H1 (cell line): ENCODE measurements at regions not wholly inside any gene's neighbourhood (a gene's known extent, or its start where the extent isn't known, plus 50 kb on each side); places are given as distances from the start of the nearest gene placed in this dataset.

Experiments
- CTCF ChIA-PET: fragments of 300-600 bp; sonication (Branson Sonifier 250); formaldehyde crosslinking; loops from one replicate; lab custom pipeline; 2021; ENCODE audit not compliant: partially characterized antibody; lab: Charles Lee
- POLR2A ChIA-PET: fragments of 300-600 bp; sonication (Branson Sonifier 250); formaldehyde crosslinking; loops from one replicate; lab custom pipeline; 2021; ENCODE audit warnings: inconsistent platforms; ENCODE audit not compliant: partially characterized antibody; lab: Charles Lee
- DNase-seq, 2 experiments: peaks; one replicate each; pipeline versions ENCODE4 v3.0.0 to v3.0.0-alpha.2; 2010 to 2022; ENCODE audit warnings: low spot score in 2 of 2, low read depth in 1 of 2, mixed read lengths in 1 of 2
- FAIRE-seq: peaks from 2 replicates; lab custom pipeline; 2011; peaks lifted over from hg19 to GRCh38; lab: Jason Lieb, UNC
- H2AFZ ChIP-seq: 2 replicates; pipeline ENCODE4 v1.8.1; 2012; ENCODE audit warnings: low read length, inconsistent platforms
- H2AK5ac ChIP-seq: 2 replicates; pipeline ENCODE4 v1.6.1; 2013; ENCODE audit warnings: low read depth, low read length
- H2BK120ac ChIP-seq: replicated peaks from 2 replicates; pipeline ENCODE3; 2013; ENCODE audit warnings: low read depth, low read length, inconsistent platforms
- H2BK12ac ChIP-seq: 2 replicates; pipeline ENCODE4 v1.6.1; 2013; ENCODE audit warnings: low read depth, low read length
- H2BK15ac ChIP-seq: 2 replicates; pipeline ENCODE4 v1.6.1; 2013; ENCODE audit warnings: low read length
- H2BK20ac ChIP-seq: 2 replicates; pipeline ENCODE4 v1.6.1; 2013; ENCODE audit warnings: low read length
- H2BK5ac ChIP-seq: 2 replicates; pipeline ENCODE4 v1.6.1; 2013; ENCODE audit warnings: low read depth, low read length
- H3K14ac ChIP-seq: 2 replicates; pipeline ENCODE4 v1.6.1; 2013; ENCODE audit warnings: inconsistent platforms; ENCODE audit not compliant: insufficient read length
- H3K18ac ChIP-seq: 2 replicates; pipeline ENCODE4 v1.6.1; 2013; ENCODE audit warnings: low read length; ENCODE audit errors: extremely low read depth
- H3K23ac ChIP-seq: 2 replicates; pipeline ENCODE4 v1.6.1; 2013; ENCODE audit warnings: inconsistent platforms; ENCODE audit not compliant: insufficient read length
- H3K23me2 ChIP-seq: 2 replicates; pipeline ENCODE4 v1.6.1; 2013; ENCODE audit warnings: low read depth, low read length
- H3K27ac ChIP-seq: 2 replicates; pipeline ENCODE4 v1.6.1; 2011; ENCODE audit warnings: low read depth, low read length, inconsistent platforms
- H3K27me3 ChIP-seq, 4 experiments: replicated peaks in 1 of 4; 1 replicate in 1 of 4; 2 replicates in 3 of 4; pipeline versions ENCODE4 v1.6.1 to v1.8.1; 2011 to 2013; ENCODE audit warnings: low read length in 3 of 4, mild to moderate bottlenecking in 3 of 4, inconsistent platforms in 2 of 4, mixed read lengths in 2 of 4, moderate library complexity in 1 of 4; ENCODE audit not compliant: control insufficient read depth in 3 of 4, insufficient read depth in 3 of 4; ENCODE audit errors: extremely low read depth in 1 of 4
- H3K36me3 ChIP-seq, 4 experiments: 2 replicates each; pipeline versions ENCODE4 v1.6.1 to v1.8.1; 2011 to 2013; ENCODE audit warnings: mild to moderate bottlenecking in 4 of 4, low read length in 3 of 4, moderate library complexity in 2 of 4, control low read depth in 1 of 4, inconsistent platforms in 1 of 4; ENCODE audit not compliant: insufficient read depth in 4 of 4, control insufficient read depth in 2 of 4
- H3K4ac ChIP-seq: replicated peaks from 2 replicates; pipeline ENCODE3; 2013; ENCODE audit warnings: low read length, low read depth, mixed read lengths, inconsistent platforms; ENCODE audit not compliant: insufficient read length
- H3K4me1 ChIP-seq, 4 experiments: replicated peaks in 1 of 4; 1 replicate in 1 of 4; 2 replicates in 3 of 4; pipeline versions ENCODE4 v1.6.1 to v1.8.1; 2011 to 2013; ENCODE audit warnings: low read length in 3 of 4, inconsistent platforms in 2 of 4, mixed read lengths in 1 of 4; ENCODE audit not compliant: insufficient read depth in 4 of 4, control insufficient read depth in 3 of 4
- H3K4me2 ChIP-seq, 2 experiments: 2 replicates each; pipeline versions ENCODE4 v1.6.1 to v1.8.1; 2011 to 2013; ENCODE audit warnings: low read depth in 2 of 2, low read length in 2 of 2, control low read depth in 1 of 2, inconsistent platforms in 1 of 2, mild to moderate bottlenecking in 1 of 2; ENCODE audit not compliant: insufficient read depth in 1 of 2
- H3K4me3 ChIP-seq, 4 experiments: fragments of 200-600, 300-600 bp in 1 of 4; sonication (generic), shearing (Covaris generic), sonication (Bioruptor Twin) in 1 of 4; 2 replicates each; pipeline versions ENCODE4 v1.5.1 to v1.8.1; 2011 to 2016; ENCODE audit warnings: low read length in 4 of 4, low read depth in 3 of 4, control low read depth in 2 of 4, inconsistent platforms in 2 of 4, mild to moderate bottlenecking in 2 of 4, mixed read lengths in 1 of 4, moderate library complexity in 1 of 4; ENCODE audit not compliant: insufficient read depth in 2 of 4; ENCODE audit errors: extremely low read depth in 1 of 4
- H3K56ac ChIP-seq: replicated peaks from 2 replicates; pipeline ENCODE3; 2013; ENCODE audit warnings: low read depth, mild to moderate bottlenecking, mixed read lengths, low read length, inconsistent platforms; ENCODE audit not compliant: insufficient read length
- H3K79me1 ChIP-seq: 2 replicates; pipeline ENCODE4 v1.6.1; 2013; ENCODE audit warnings: low read depth, low read length, control low read depth
- H3K79me2 ChIP-seq, 2 experiments: 2 replicates each; pipeline versions ENCODE4 v1.6.1 to v1.8.1; 2012 to 2013; ENCODE audit warnings: low read length in 2 of 2, mild to moderate bottlenecking in 2 of 2, inconsistent platforms in 1 of 2; ENCODE audit not compliant: insufficient read depth in 2 of 2, control insufficient read depth in 1 of 2
- H3K9ac ChIP-seq, 4 experiments: replicated peaks in 1 of 4; 1 replicate in 1 of 4; 2 replicates in 3 of 4; pipeline versions ENCODE4 v1.6.1 to v1.8.1; 2011 to 2013; ENCODE audit warnings: low read depth in 3 of 4, low read length in 3 of 4, control low read depth in 2 of 4, mild to moderate bottlenecking in 2 of 4, moderate library complexity in 2 of 4, inconsistent platforms in 1 of 4; ENCODE audit errors: extremely low read depth in 1 of 4
- H3K9me3 ChIP-seq, 2 experiments: 2 replicates each; pipeline versions ENCODE4 v1.6.1 to v1.8.1; 2012 to 2013; ENCODE audit warnings: mild to moderate bottlenecking in 2 of 2, moderate library complexity in 2 of 2, control low read depth in 1 of 2, inconsistent platforms in 1 of 2, low read depth in 1 of 2, low read length in 1 of 2, mixed read lengths in 1 of 2; ENCODE audit not compliant: insufficient read depth in 2 of 2
- H4K20me1 ChIP-seq, 2 experiments: replicated peaks in 1 of 2; 2 replicates each; pipeline versions ENCODE3 to v1.8.1; 2011 to 2013; ENCODE audit warnings: inconsistent platforms in 2 of 2, low read length in 2 of 2, mild to moderate bottlenecking in 1 of 2; ENCODE audit not compliant: insufficient read depth in 2 of 2, control insufficient read depth in 1 of 2
- H4K5ac ChIP-seq: 2 replicates; pipeline ENCODE4 v1.6.1; 2013; ENCODE audit warnings: low read length, low read depth, mixed read lengths, inconsistent platforms; ENCODE audit not compliant: insufficient read length
- H4K8ac ChIP-seq: 2 replicates; pipeline ENCODE4 v1.8.0; 2013; ENCODE audit warnings: mild to moderate bottlenecking, moderate library complexity, low read length, inconsistent platforms; ENCODE audit not compliant: insufficient read depth; ENCODE audit errors: extremely low read depth
- H4K91ac ChIP-seq: replicated peaks from 2 replicates; pipeline ENCODE3; 2013; ENCODE audit warnings: low read length, mixed read lengths, inconsistent platforms; ENCODE audit not compliant: insufficient read length
- ASH2L ChIP-seq: fragments of 200-600, 300-600 bp; sonication (generic); IDR thresholded peaks from one replicate; pipeline ENCODE4 v1.7.1; 2017; ENCODE audit warnings: low read length
- BRCA1 ChIP-seq: IDR thresholded peaks from 2 replicates; pipeline ENCODE4 v1.6.1; 2012; ENCODE audit warnings: low read depth, low read length, improper control_type of control experiment
- CEBPB ChIP-seq: IDR thresholded peaks from 2 replicates; pipeline ENCODE4 v1.6.1; 2012; ENCODE audit warnings: low read depth, low read length
- FOSL1 ChIP-seq: IDR thresholded peaks from 2 replicates; pipeline ENCODE4 v1.6.1; 2011; ENCODE audit warnings: mild to moderate bottlenecking, low read depth, low read length, moderate library complexity; ENCODE audit not compliant: insufficient read depth
- JUND ChIP-seq: IDR thresholded peaks from 2 replicates; pipeline ENCODE4 v1.6.1; 2011; ENCODE audit warnings: mild to moderate bottlenecking, improper control_type of control experiment, low read length
- KDM4A ChIP-seq: IDR thresholded peaks from one replicate; pipeline ENCODE4 v1.7.1; 2012; ENCODE audit warnings: low read depth, mild to moderate bottlenecking, moderate library complexity, low read length, inconsistent platforms; ENCODE audit not compliant: severe bottlenecking
- PHF8 ChIP-seq: fragments of 200-600 bp; sonication (generic); conservative IDR thresholded peaks from 2 replicates; pipeline ENCODE4 v1.7.1; 2012; ENCODE audit warnings: low read depth, mild to moderate bottlenecking, inconsistent platforms, low read length, moderate library complexity
- POLR2A ChIP-seq, 2 experiments: IDR thresholded peaks; 1 replicate in 1 of 2; 2 replicates in 1 of 2; pipeline ENCODE4 v1.6.1; 2011; ENCODE audit warnings: low read depth in 2 of 2, low read length in 2 of 2, mild to moderate bottlenecking in 2 of 2; ENCODE audit errors: control extremely low read depth in 1 of 2
- RAD21 ChIP-seq, 2 experiments: IDR thresholded peaks in 1 of 2; conservative IDR thresholded peaks in 1 of 2; 2 replicates each; pipeline ENCODE4 v1.6.1; 2011; ENCODE audit warnings: low read depth in 2 of 2, low read length in 2 of 2, improper control_type of control experiment in 1 of 2, inconsistent platforms in 1 of 2, mild to moderate bottlenecking in 1 of 2, moderate library complexity in 1 of 2
- SP2 ChIP-seq: IDR thresholded peaks from 2 replicates; pipeline ENCODE4 v1.6.1; 2012; ENCODE audit warnings: mild to moderate bottlenecking, low read length, inconsistent platforms
- SUZ12 ChIP-seq: fragments of 200-600 bp; sonication (generic); IDR thresholded peaks from 2 replicates; pipeline ENCODE4 v1.6.1; 2012; ENCODE audit warnings: mild to moderate bottlenecking, inconsistent platforms, low read length, moderate library complexity, mixed read lengths
- YY1 ChIP-seq: IDR thresholded peaks from 2 replicates; pipeline ENCODE4 v1.6.1; 2011; ENCODE audit warnings: low read depth, mild to moderate bottlenecking, low read length
- ZNF274 ChIP-seq: IDR thresholded peaks from 2 replicates; pipeline ENCODE4 v1.7.0; 2012; ENCODE audit warnings: low read length, borderline replicate concordance; ENCODE audit errors: extremely low read depth
- WGBS, 2 experiments: shearing (Covaris generic) in 1 of 2; methylation state at CpG; one replicate each; pipeline versions ENCODE4 v1.1.6 to v1.1.7; 2013 to 2015; ENCODE audit warnings: low lambda C conversion rate in 2 of 2, mixed read lengths in 2 of 2, inconsistent platforms in 1 of 2, low coverage in 1 of 2, missing lambda C conversion rate in 1 of 2; ENCODE audit not compliant: insufficient replicate concordance in 2 of 2, insufficient coverage in 1 of 2, insufficient read length in 1 of 2; ENCODE audit errors: extremely low coverage in 1 of 2, missing lambda C conversion rate in 1 of 2; 5-methylcytosine and 5-hydroxymethylcytosine counted together
- TF ChIP-seq, protein P1 (sequence below): IDR thresholded peaks from 2 replicates; pipeline ENCODE4 v1.6.1; 2012; ENCODE audit warnings: inconsistent platforms

DNA sequence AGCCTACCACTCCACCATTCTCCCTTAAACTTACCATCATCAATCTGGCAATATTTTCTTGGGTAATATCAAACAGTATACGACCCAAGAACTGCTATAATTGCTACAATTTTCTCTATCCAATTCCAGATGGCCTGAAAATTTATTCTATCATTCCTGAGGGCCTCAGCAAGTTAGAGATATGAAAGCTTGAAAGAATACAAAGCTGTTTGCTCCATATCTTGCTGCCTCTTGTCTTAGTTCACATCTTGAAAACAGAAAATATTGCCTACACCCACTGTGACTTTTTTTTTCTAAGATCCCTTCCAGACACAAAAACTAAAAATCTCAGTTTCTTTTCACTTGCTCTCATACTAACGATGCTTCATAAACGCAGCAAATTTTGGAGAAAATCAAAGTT is 898.9 kb downstream of the OTOL1 start:
- Histone ChIP-seq H3K27me3 (no peaks in the 10 kb centered on the region), H2AK5ac (no peak overlapping the region), H4K20me1 (no peaks in the 10 kb centered on the region), H3K79me2 (no peaks in the 10 kb centered on the region), H3K4me3 (no peak overlapping the region), H2BK20ac (no peak overlapping the region), H2BK15ac (no peak overlapping the region), H3K4me2 (no peak overlapping the region), H3K4me1 (no peaks in the 10 kb centered on the region), H3K79me1 (no peaks in the 10 kb centered on the region), H3K9ac (no peak overlapping the region), H3K36me3 (no peaks in the 10 kb centered on the region), H4K5ac (no peak overlapping the region), H2AFZ (no peak overlapping the region), H3K27ac (no peak overlapping the region), H3K23me2 (no peaks in the 10 kb centered on the region), H2BK120ac (no peak overlapping the region), H3K4ac (no peak overlapping the region), H3K56ac (no peak overlapping the region), H3K14ac (no peak overlapping the region), H2BK12ac (no peak overlapping the region), H4K8ac (no peak overlapping the region), H4K91ac (no peak overlapping the region), H3K18ac (no peak overlapping the region), H3K9me3 (peaks cover 7 to 13% of the 10 kb centered on the region in 2 experiments; a peak in 2 of 4 replicates), H2BK5ac (no peak overlapping the region), H3K23ac (no peak overlapping the region)
- WGBS, 2 experiments, result 90% methylated on average over 3 of the region's 3 CpGs; no CpG with 5 or more reads in 1 of the 2 experiments
- POLR2A ChIA-PET, result no interaction called here
- TF ChIP-seq FOSL1 (no peak), RAD21 (IDR thresholded peaks at IDR 0.05 in 1 of 2, conservative IDR thresholded peaks at IDR 0.05 in 1 of 2; ENCODE audit: low read depth in 2 of 2, low read length in 2 of 2) (no peak), BRCA1 (no peak), POLR2A (IDR thresholded peaks at IDR 0.05; ENCODE audit: control extremely low read depth in 1 of 2, low read depth in 2 of 2, low read length in 2 of 2) (no peak), SUZ12 (no peak), ZNF274 (no peak), PHF8 (no peak), KDM4A (no peak), JUND (no peak), CEBPB (no peak), SP2 (no peak), YY1 (no peak), ASH2L (no peak)
- TF ChIP-seq, protein P1, sequence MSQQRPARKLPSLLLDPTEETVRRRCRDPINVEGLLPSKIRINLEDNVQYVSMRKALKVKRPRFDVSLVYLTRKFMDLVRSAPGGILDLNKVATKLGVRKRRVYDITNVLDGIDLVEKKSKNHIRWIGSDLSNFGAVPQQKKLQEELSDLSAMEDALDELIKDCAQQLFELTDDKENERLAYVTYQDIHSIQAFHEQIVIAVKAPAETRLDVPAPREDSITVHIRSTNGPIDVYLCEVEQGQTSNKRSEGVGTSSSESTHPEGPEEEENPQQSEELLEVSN, result no peak
- FAIRE-seq, result no peak
- CTCF ChIA-PET, result interaction anchor here (0.5 to 0.6 kb wide), 2 partner anchors 393 to 814 kb away, joined by 3 to 4 read pairs; no protein-coding TSS in a partner anchor
- no peak for DNase-seq
